Fibroblast of lung (primary cell): ENCODE measurements at regions not wholly inside any gene's neighbourhood (a gene's known extent, or its start where the extent isn't known, plus 50 kb on each side); places are given as distances from the start of the nearest gene placed in this dataset.

ENCODE experiments used
- DNase-seq, 2 donors: peaks; one replicate each; pipeline versions ENCODE4 v3.0.0 to v3.0.0-alpha.2; 2010; ENCODE audit warnings: low read depth in 2 of 2
- H2AFZ ChIP-seq: 2 replicates; pipeline ENCODE4 v1.5.1; 2012; ENCODE audit warnings: low read length, control low read depth, inconsistent platforms
- H3K27ac ChIP-seq: 2 replicates; pipeline ENCODE4 v1.5.1; 2011; ENCODE audit warnings: low read length, control low read depth; ENCODE audit not compliant: insufficient read depth
- H3K27me3 ChIP-seq: 2 replicates; pipeline ENCODE4 v1.5.1; 2011; ENCODE audit warnings: mild to moderate bottlenecking, low read length; ENCODE audit not compliant: control insufficient read depth, insufficient read depth
- H3K36me3 ChIP-seq: 2 replicates; pipeline ENCODE4 v1.5.1; 2011; ENCODE audit warnings: low read length; ENCODE audit not compliant: control insufficient read depth, insufficient read depth
- H3K4me1 ChIP-seq: 2 replicates; pipeline ENCODE4 v1.5.1; 2011; ENCODE audit warnings: low read length; ENCODE audit not compliant: control insufficient read depth, insufficient read depth; ENCODE audit errors: extremely low read depth
- H3K4me2 ChIP-seq: 2 replicates; pipeline ENCODE4 v1.5.1; 2011; ENCODE audit warnings: low read length, control low read depth; ENCODE audit not compliant: insufficient read depth; ENCODE audit errors: extremely low read depth
- H3K4me3 ChIP-seq, 4 experiments: fragments of 200-600 bp in 1 of 4; sonication (generic) in 1 of 4; replicated peaks in 1 of 4; 2 replicates each; pipeline ENCODE4 v1.5.1; 2011 to 2016; ENCODE audit warnings: low read length in 4 of 4, low read depth in 3 of 4, mild to moderate bottlenecking in 3 of 4, control low read depth in 2 of 4, inconsistent platforms in 1 of 4, mixed read lengths in 1 of 4; ENCODE audit not compliant: insufficient read depth in 1 of 4; ENCODE audit errors: control extremely low read depth in 1 of 4
- H3K79me2 ChIP-seq: 2 replicates; pipeline ENCODE4 v1.5.1; 2012; ENCODE audit warnings: mild to moderate bottlenecking, low read length, inconsistent platforms; ENCODE audit not compliant: control insufficient read depth, insufficient read depth
- H3K9ac ChIP-seq: 2 replicates; pipeline ENCODE4 v1.5.1; 2011; ENCODE audit warnings: mild to moderate bottlenecking, low read length, control low read depth; ENCODE audit not compliant: insufficient read depth
- H3K9me3 ChIP-seq: 2 replicates; pipeline ENCODE4 v1.5.1; 2012; ENCODE audit warnings: low read depth, low read length; ENCODE audit not compliant: control insufficient read depth, insufficient read depth
- H4K20me1 ChIP-seq: 2 replicates; pipeline ENCODE4 v1.5.1; 2011; ENCODE audit warnings: low read length; ENCODE audit not compliant: control insufficient read depth, insufficient read depth; ENCODE audit errors: extremely low read depth
- EZH2 ChIP-seq: IDR thresholded peaks from 2 replicates; pipeline ENCODE4 v1.5.1; 2012; ENCODE audit warnings: low read length, control low read depth, mild to moderate bottlenecking; ENCODE audit errors: missing control alignments
- TF ChIP-seq, protein P1 (sequence below), 2 donors: IDR thresholded peaks in 1 of 2; conservative IDR thresholded peaks in 1 of 2; 1 replicate in 1 of 2; 2 replicates in 1 of 2; pipeline ENCODE4 v1.5.1; 2011 to 2012; ENCODE audit warnings: low read length in 2 of 2, control low read depth in 1 of 2, inconsistent platforms in 1 of 2, low read depth in 1 of 2, mild to moderate bottlenecking in 1 of 2

DNA sequence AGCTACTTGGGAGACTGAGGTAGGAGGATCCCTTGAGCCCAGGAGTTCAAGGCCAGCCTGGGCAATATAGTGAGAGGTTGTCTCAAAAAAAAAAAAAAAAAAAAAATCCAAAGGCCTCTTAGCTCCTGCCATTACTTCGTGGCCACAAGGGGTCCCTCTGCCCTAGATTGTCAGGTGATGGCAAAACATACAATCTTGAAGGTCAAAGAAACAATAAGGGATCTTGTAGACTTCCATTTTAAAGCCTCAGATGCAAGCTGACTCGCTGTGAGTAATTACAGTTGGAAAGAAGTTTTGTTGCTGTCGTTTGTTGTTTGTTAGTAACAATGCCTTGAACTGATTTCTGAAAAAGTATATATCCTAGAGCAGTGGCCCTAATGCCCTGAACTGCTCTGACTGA is 55.9 kb upstream of the PLCL2 start:
- no peak for TF ChIP-seq EZH2
- TF ChIP-seq, protein P1, sequence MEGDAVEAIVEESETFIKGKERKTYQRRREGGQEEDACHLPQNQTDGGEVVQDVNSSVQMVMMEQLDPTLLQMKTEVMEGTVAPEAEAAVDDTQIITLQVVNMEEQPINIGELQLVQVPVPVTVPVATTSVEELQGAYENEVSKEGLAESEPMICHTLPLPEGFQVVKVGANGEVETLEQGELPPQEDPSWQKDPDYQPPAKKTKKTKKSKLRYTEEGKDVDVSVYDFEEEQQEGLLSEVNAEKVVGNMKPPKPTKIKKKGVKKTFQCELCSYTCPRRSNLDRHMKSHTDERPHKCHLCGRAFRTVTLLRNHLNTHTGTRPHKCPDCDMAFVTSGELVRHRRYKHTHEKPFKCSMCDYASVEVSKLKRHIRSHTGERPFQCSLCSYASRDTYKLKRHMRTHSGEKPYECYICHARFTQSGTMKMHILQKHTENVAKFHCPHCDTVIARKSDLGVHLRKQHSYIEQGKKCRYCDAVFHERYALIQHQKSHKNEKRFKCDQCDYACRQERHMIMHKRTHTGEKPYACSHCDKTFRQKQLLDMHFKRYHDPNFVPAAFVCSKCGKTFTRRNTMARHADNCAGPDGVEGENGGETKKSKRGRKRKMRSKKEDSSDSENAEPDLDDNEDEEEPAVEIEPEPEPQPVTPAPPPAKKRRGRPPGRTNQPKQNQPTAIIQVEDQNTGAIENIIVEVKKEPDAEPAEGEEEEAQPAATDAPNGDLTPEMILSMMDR (conservative IDR thresholded peaks at IDR 0.05 in 1 of 2, IDR thresholded peaks at IDR 0.05 in 1 of 2; ENCODE audit: low read depth in 1 of 2, low read length in 2 of 2) = peak; percentile 40 to 49
- H3K4me3 ChIP-seq = no peak overlapping the region
- H3K4me2 ChIP-seq = no peak overlapping the region
- H2AFZ ChIP-seq = no peak overlapping the region
- no peaks in the 10 kb centered on the region for H3K79me2 ChIP-seq
- H4K20me1 ChIP-seq = no peaks in the 10 kb centered on the region
- H3K27me3 ChIP-seq = no peaks in the 10 kb centered on the region
- DNase-seq = peak; percentile 35 to 57
- no peak overlapping the region for H3K9ac ChIP-seq
- H3K4me1 ChIP-seq = no peaks in the 10 kb centered on the region
- no peaks in the 10 kb centered on the region for H3K36me3 ChIP-seq
- H3K27ac ChIP-seq = no peak overlapping the region
- H3K9me3 ChIP-seq = no peaks in the 10 kb centered on the region

DNA sequence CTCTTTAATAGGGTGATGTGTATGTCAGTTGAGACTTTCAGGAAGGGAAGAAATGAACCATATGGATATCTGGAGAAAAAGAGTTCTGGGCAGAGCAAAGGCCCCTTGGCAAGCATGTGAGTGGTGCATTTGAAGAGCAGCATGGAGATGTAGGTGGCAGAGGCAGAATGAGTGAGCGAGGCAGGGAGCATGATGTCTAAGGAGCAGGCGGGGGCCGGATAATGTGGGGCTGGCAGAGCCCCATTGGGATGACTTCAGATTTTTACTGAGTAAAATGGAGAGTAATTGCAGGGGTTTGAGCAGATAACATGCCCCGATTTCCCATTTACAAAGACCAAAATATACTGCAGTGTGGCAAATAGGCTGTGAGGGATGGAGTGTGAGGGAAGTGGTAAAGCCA is 52.9 kb upstream of the PLCL2 start:
- DNase-seq = no peak
- Histone ChIP-seq H3K36me3 (no peaks in the 10 kb centered on the region), H4K20me1 (no peaks in the 10 kb centered on the region), H2AFZ (no peak overlapping the region), H3K27ac (no peak overlapping the region), H3K9ac (no peak overlapping the region), H3K27me3 (no peaks in the 10 kb centered on the region), H3K4me2 (no peak overlapping the region), H3K9me3 (no peaks in the 10 kb centered on the region), H3K4me1 (no peaks in the 10 kb centered on the region), H3K4me3 (no peak overlapping the region), H3K79me2 (no peaks in the 10 kb centered on the region)
- TF ChIP-seq EZH2 = no peak
- TF ChIP-seq, protein P1 (conservative IDR thresholded peaks at IDR 0.05 in 1 of 2, IDR thresholded peaks at IDR 0.05 in 1 of 2; ENCODE audit: low read depth in 1 of 2, low read length in 2 of 2) = no peak

DNA sequence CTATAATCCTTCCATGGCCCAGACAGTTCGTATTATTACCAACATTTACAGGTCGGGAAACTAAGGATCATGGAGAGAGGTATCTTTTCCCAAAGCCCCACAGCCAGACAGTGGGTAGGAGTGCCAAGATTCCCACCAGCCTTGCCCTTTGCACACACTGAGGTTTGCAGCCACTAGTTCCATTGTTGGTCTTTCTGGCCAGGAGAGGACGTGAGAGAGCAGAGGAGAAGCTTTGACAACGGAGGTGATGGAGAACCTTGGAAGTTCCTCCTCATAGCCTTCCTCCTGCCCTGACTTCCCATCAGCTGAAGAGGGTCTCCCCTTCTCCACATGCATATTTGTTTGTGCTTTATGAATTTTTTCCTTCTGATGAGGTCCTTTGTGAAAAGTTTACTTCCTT is 50.5 kb upstream of the PLCL2 start:
- Histone ChIP-seq H3K27me3 (no peaks in the 10 kb centered on the region), H3K36me3 (no peaks in the 10 kb centered on the region), H3K4me3 (no peak overlapping the region), H3K79me2 (no peaks in the 10 kb centered on the region), H3K4me1 (no peaks in the 10 kb centered on the region), H3K9me3 (no peaks in the 10 kb centered on the region), H3K9ac (no peak overlapping the region), H3K27ac (no peak overlapping the region), H2AFZ (no peak overlapping the region), H4K20me1 (no peaks in the 10 kb centered on the region), H3K4me2 (no peak overlapping the region)
- no peak for DNase-seq
- TF ChIP-seq, protein P1 (conservative IDR thresholded peaks at IDR 0.05 in 1 of 2, IDR thresholded peaks at IDR 0.05 in 1 of 2; ENCODE audit: low read depth in 1 of 2, low read length in 2 of 2) = no peak
- TF ChIP-seq EZH2 = no peak
